GM12872 (cell line): ENCODE measurements at regions not wholly inside any gene's neighbourhood (a gene's known extent, or its start where the extent isn't known, plus 50 kb on each side); places are given as distances from the start of the nearest gene placed in this dataset.

Experiments
- TF ChIP-seq, protein P1 (sequence below): IDR thresholded peaks from 3 replicates; pipeline ENCODE4 v1.5.1; 2011; ENCODE audit warnings: low read depth, mild to moderate bottlenecking, low read length, moderate library complexity; ENCODE audit not compliant: insufficient read depth

- TF ChIP-seq, protein P1, sequence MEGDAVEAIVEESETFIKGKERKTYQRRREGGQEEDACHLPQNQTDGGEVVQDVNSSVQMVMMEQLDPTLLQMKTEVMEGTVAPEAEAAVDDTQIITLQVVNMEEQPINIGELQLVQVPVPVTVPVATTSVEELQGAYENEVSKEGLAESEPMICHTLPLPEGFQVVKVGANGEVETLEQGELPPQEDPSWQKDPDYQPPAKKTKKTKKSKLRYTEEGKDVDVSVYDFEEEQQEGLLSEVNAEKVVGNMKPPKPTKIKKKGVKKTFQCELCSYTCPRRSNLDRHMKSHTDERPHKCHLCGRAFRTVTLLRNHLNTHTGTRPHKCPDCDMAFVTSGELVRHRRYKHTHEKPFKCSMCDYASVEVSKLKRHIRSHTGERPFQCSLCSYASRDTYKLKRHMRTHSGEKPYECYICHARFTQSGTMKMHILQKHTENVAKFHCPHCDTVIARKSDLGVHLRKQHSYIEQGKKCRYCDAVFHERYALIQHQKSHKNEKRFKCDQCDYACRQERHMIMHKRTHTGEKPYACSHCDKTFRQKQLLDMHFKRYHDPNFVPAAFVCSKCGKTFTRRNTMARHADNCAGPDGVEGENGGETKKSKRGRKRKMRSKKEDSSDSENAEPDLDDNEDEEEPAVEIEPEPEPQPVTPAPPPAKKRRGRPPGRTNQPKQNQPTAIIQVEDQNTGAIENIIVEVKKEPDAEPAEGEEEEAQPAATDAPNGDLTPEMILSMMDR = no peak
Measured at GRCh38 chr5:3417376-3417943, 178.2 kb upstream of the IRX1 start.

GRCh38 chr5:3414371-3414770 lies 181.3 kb upstream of the IRX1 start:
- TF ChIP-seq, protein P1 = no peak

DNA sequence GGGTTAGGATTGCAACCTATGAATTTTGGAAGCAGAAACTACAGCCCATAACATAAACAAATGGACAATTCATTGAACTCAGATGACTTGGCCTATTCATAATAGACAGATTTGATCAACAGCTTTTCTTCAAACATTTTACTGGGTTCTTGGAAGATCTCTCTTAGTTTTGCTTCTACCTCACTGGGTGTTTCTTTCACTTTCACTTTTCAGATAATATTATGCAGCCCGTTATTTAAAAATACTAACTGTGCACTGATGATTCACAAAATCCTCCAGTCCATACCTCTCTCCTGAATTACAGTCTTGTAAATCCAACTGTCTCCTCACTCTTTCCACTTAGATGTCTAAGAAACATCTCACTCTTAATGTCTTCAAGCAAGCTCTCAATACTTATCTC lies 183.5 kb upstream of the IRX1 start:
- TF ChIP-seq, protein P1 = no peak

- TF ChIP-seq, protein P1 = no peak
Measured at GRCh38 chr5:3411363-3411762, 184.3 kb upstream of the IRX1 start.

DNA sequence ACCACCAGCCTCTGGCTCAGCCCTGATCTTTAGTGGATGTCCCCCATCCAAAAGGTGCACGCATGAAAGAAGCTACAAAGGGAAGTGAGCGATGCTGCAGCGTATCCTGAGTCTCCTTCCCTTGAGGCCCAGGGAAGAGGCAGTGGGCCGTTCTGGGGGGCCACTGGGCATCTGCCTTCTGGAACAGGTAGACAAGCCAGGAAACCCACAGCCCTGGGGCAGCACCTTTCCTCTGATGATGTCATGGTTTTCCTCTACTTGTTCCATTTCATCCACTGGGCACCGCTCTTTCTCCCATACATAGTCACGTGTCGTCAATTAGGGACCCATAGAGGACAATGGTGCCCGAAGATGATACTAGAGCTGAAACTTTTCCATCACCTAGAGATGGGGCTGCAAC lies 194.0 kb upstream of the IRX1 start:
- TF ChIP-seq, protein P1 = no peak

- TF ChIP-seq, protein P1 = no peak
Measured at GRCh38 chr5:3400659-3401058, 195.0 kb upstream of the IRX1 start.

DNA sequence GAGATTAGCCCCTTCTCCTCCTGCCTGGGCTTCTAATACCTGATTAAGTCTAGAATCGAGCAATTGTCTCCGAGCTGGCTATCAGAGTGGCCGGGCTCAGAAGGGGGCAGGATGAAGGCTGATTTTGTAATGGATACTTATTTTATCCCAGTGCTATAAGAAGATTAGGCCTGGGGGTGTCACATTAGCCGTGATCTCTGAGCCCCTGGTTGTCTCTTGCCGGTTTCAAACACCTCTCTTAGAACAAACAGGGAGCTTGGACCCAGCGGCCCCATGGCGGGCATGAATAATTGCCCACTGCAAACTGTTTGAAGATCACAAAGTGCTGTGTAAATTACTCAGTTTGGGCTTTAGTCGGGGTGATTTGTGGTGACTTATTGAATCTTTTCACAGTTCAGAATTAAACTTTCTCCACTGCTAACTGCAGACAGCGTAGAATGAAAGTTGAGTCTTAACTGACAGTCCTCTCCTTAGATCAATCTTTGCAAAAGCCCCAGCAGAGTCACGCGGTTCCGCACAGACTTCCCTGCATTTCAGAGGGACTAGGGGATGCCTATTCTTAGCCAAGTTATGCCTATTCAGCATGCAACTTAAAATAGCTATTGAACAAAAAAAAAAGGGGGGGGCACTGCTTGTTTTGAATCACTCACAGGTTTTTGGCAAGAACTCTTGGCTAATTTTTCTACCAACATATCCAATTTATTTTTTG lies 200.6 kb upstream of the IRX1 start:
- TF ChIP-seq, protein P1 = no peak
